ENCODE measurements at regions not wholly inside any gene's neighbourhood (a gene's known extent, or its start where the extent isn't known, plus 50 kb on each side); places are given as distances from the start of the nearest gene placed in this dataset.

DNA sequence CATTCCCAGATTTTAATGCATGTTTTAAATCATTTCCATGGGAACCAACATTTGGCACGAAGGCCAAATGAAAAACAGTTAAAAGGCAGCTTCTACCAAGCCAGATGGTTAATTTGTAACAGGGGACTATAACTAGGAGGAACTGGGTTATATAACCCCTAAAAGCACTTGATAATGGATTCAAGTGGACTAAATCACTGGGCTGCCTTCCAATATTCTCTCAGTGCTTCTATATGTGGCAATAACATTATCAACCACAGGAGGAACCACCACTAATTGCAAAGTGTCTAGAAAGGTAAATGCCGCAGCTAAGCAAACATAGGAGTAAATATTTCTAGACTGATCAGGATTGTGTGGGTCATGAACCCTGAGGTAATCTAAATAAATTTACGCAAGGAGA, 391.5 kb downstream of the UBE2NL start:
- TF ChIP-seq, protein P1, sequence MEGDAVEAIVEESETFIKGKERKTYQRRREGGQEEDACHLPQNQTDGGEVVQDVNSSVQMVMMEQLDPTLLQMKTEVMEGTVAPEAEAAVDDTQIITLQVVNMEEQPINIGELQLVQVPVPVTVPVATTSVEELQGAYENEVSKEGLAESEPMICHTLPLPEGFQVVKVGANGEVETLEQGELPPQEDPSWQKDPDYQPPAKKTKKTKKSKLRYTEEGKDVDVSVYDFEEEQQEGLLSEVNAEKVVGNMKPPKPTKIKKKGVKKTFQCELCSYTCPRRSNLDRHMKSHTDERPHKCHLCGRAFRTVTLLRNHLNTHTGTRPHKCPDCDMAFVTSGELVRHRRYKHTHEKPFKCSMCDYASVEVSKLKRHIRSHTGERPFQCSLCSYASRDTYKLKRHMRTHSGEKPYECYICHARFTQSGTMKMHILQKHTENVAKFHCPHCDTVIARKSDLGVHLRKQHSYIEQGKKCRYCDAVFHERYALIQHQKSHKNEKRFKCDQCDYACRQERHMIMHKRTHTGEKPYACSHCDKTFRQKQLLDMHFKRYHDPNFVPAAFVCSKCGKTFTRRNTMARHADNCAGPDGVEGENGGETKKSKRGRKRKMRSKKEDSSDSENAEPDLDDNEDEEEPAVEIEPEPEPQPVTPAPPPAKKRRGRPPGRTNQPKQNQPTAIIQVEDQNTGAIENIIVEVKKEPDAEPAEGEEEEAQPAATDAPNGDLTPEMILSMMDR (IDR thresholded peaks at IDR 0.05; ENCODE audit: borderline replicate concordance, insufficient read depth, low read depth, low read length) = no peak
- H3K4me3 ChIP-seq (ENCODE audit: low read depth, low read length) = no peak overlapping the region

DNA sequence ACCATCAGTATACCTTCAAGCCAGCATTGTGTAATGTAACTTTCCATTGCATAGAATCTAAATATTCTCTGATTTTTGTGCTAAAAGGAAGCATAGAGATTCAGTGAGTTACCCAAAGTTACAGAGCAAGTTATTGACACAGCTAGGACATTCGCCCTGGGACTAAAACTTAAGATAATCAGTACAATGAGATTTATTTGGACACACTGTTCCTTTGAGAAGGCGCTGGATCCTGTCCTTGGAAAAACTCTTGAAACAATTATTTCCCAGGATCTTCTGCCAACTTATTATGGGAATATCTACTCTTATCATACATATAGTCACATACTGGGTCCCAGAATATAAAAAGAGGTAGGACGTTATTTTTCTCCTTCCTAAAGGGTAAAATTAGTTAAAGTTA, 392.0 kb downstream of the UBE2NL start:
- H3K4me3 ChIP-seq (ENCODE audit: low read depth, low read length) = no peak overlapping the region
- TF ChIP-seq, protein P1 (IDR thresholded peaks at IDR 0.05; ENCODE audit: borderline replicate concordance, insufficient read depth, low read depth, low read length) = no peak

DNA sequence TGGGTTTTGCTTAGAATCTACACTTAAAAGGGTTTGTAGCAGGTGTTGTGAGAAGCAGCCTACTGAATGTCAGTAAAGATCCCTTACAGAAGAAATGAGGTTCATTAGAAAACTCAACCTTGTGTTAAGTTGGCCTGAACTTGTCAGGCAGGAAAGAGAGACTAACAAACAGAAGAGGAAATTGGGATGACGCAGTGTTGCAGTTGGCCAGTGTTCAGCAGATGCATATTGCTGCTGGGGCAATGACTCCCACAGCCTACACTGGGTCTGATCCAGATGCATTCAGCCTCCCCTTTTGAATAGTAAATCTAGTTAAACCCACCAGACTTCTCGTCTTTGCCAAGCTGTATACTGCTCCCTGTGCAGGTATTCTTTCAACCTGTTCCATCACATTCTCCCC, 409.4 kb downstream of the UBE2NL start:
- TF ChIP-seq, protein P1 (IDR thresholded peaks at IDR 0.05; ENCODE audit: borderline replicate concordance, insufficient read depth, low read depth, low read length) = no peak
- H3K4me3 ChIP-seq (ENCODE audit: low read depth, low read length) = no peak overlapping the region

DNA sequence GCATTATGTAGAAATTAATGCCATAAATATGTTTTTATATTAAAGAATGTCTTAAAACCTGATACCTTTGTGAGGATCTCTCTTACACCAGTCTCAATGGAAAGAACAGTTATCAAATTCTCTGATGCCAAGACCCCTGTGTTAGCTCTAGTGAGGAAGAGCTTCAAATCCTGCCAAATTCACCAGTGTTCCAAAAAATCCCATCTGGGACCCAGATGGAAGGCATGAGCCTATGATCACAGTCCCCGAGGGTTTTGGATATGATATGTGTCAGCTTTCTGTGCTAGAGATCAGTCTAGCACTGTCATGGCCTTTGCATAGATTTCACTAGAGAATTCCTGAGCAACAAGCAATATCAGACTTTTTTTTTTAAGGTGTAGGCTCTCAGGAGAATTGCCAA, 412.1 kb downstream of the UBE2NL start:
- no peak overlapping the region for H3K4me3 ChIP-seq (ENCODE audit: low read depth, low read length)
- TF ChIP-seq, protein P1 (IDR thresholded peaks at IDR 0.05; ENCODE audit: borderline replicate concordance, insufficient read depth, low read depth, low read length) = no peak

DNA sequence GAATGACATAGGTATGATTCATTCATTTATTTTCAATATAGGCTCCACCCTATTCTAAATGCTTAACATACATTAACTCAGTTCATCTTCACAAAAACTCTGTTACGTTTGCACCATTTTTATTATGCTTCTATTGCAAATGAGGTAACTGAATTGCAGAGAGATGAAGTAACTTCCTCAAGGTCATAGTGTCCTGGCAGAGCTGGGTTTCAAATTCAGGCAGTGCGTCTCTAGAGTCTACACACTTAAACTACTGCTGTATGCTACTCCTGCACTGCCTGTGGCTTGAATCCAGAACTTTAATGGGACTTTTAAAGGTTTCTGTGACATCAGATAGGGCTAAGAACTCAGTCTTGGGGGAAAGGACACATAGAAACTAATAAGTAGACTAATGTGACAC, 413.4 kb downstream of the UBE2NL start:
- TF ChIP-seq, protein P1 (IDR thresholded peaks at IDR 0.05; ENCODE audit: borderline replicate concordance, insufficient read depth, low read depth, low read length) = no peak
- H3K4me3 ChIP-seq (ENCODE audit: low read depth, low read length) = no peak overlapping the region

DNA sequence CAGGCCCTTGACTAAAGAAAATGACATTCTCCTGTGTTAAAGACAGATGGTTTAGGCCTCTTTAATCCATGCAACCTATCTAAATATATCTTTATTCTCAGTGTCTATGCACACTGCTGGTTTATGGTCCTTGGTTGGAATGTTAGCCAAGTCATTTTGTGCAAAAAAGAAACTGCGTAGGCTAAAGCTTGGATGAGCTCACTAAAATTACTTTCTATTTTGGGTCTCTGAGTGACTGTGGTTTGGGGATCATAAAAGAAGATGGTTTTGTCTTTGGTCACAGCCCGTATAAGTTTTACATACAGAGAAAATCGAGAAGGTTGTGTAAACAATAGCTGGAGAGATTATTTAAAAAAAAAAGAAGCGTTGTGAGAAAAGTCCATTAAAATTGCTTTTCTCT, 443.6 kb downstream of the UBE2NL start:
- TF ChIP-seq, protein P1 (IDR thresholded peaks at IDR 0.05; ENCODE audit: borderline replicate concordance, insufficient read depth, low read depth, low read length) = no peak
- no peak overlapping the region for H3K4me3 ChIP-seq (ENCODE audit: low read depth, low read length)

DNA sequence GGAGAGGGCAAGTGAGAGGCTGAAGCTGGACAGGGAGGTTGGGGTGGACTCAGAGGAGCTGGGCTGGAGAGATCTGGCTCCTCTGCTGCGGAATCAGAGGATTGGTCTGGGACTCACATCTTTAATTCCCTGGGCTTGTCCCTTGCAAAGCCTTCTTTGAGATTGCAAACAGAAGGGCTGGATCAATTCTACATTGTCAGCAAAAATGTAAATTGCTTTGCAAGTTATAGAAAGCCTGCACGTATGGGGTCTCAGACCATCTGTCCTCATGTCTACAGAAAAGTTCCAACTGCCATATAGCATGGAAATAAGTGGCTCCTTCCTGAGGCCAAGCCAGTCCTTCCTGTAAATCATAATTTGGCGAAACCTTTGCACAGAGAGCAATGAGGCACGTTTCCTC, 449.6 kb downstream of the UBE2NL start:
- TF ChIP-seq, protein P1 (IDR thresholded peaks at IDR 0.05; ENCODE audit: borderline replicate concordance, insufficient read depth, low read depth, low read length) = no peak
- no peak overlapping the region for H3K4me3 ChIP-seq (ENCODE audit: low read depth, low read length)
